ENCODE measurements at regions not wholly inside any gene's neighbourhood (a gene's known extent, or its start where the extent isn't known, plus 50 kb on each side); places are given as distances from the start of the nearest gene placed in this dataset.
"Not testable (repeated sequence)": the region's sequence is repeated elsewhere in the genome, so short reads cannot be mapped to it uniquely, and the experiment has no call there.

GRCh38 chr5:142522983-142523382 lies 162.9 kb downstream of the FGF1 start:
- H3K27me3 ChIP-seq (ENCODE audit: control insufficient read depth, insufficient read depth, low read length), result no peaks in the 10 kb centered on the region
- H3K4me3 ChIP-seq (ENCODE audit: low read depth, low read length), result no peak overlapping the region
- TF ChIP-seq, protein P1, sequence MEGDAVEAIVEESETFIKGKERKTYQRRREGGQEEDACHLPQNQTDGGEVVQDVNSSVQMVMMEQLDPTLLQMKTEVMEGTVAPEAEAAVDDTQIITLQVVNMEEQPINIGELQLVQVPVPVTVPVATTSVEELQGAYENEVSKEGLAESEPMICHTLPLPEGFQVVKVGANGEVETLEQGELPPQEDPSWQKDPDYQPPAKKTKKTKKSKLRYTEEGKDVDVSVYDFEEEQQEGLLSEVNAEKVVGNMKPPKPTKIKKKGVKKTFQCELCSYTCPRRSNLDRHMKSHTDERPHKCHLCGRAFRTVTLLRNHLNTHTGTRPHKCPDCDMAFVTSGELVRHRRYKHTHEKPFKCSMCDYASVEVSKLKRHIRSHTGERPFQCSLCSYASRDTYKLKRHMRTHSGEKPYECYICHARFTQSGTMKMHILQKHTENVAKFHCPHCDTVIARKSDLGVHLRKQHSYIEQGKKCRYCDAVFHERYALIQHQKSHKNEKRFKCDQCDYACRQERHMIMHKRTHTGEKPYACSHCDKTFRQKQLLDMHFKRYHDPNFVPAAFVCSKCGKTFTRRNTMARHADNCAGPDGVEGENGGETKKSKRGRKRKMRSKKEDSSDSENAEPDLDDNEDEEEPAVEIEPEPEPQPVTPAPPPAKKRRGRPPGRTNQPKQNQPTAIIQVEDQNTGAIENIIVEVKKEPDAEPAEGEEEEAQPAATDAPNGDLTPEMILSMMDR (IDR thresholded peaks at IDR 0.05; ENCODE audit: insufficient read depth, low read length, poor library complexity, severe bottlenecking), result no peak
- no peaks in the 10 kb centered on the region for H3K36me3 ChIP-seq (ENCODE audit: control insufficient read depth, insufficient read depth, low read length)
- no peak for DNase-seq (ENCODE audit: low read depth)

DNA sequence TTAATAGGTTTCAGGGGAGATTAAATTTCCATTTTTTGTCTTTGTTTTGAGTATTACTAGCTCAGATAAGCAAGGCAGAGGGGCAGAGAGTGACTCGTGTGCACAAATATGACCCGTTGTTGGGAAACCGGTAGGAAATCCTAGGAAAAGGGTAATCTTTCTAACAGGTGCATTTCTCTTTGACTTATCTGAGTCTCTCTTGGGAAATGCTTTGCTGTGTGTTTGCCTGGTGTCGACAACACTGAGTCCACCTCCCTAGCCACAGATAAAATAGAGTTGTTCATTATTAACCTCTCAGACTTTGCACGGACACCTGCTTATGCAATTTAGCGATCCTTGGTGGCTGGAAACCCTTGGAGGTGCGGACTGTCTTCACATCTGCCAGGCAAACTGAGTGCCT lies 164.2 kb downstream of the FGF1 start:
- Histone ChIP-seq H3K36me3 (ENCODE audit: control insufficient read depth, insufficient read depth, low read length) (no peaks in the 10 kb centered on the region), H3K27me3 (ENCODE audit: control insufficient read depth, insufficient read depth, low read length) (no peaks in the 10 kb centered on the region), H3K4me3 (ENCODE audit: low read depth, low read length) (no peak overlapping the region)
- DNase-seq (ENCODE audit: low read depth), result no peak
- TF ChIP-seq, protein P1 (IDR thresholded peaks at IDR 0.05; ENCODE audit: insufficient read depth, low read length, poor library complexity, severe bottlenecking), result no peak

DNA sequence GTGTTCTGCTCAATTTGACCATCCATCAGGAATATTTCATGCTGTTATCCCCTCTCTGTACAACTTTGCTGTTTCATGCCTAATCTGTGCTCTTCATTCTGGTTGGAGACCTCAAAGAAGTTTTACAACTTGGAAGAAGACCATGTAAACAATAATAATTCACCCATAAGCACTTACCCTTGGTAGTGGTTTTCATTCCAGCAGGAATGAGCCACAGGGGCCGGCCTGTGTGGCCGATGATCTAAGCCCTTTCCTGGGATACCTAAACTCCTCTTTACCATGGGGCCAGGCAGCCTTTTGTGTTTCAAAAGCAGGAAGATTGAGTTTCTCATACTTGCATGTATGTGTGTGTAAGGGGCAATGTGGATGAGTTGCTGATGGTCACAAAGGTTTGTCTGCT lies 165.0 kb downstream of the FGF1 start:
- TF ChIP-seq, protein P1 (IDR thresholded peaks at IDR 0.05; ENCODE audit: insufficient read depth, low read length, poor library complexity, severe bottlenecking), result no peak
- H3K27me3 ChIP-seq (ENCODE audit: control insufficient read depth, insufficient read depth, low read length), result no peaks in the 10 kb centered on the region
- no peak for DNase-seq (ENCODE audit: low read depth)
- no peaks in the 10 kb centered on the region for H3K36me3 ChIP-seq (ENCODE audit: control insufficient read depth, insufficient read depth, low read length)
- H3K4me3 ChIP-seq (ENCODE audit: low read depth, low read length), result no peak overlapping the region

GRCh38 chr5:142519913-142520312 lies 166.0 kb downstream of the FGF1 start:
- H3K4me3 ChIP-seq (ENCODE audit: low read depth, low read length); H3K27me3 ChIP-seq (ENCODE audit: control insufficient read depth, insufficient read depth, low read length); H3K36me3 ChIP-seq (ENCODE audit: control insufficient read depth, insufficient read depth, low read length); DNase-seq (ENCODE audit: low read depth): not testable (repeated sequence)

- DNase-seq (ENCODE audit: low read depth), result no peak
- TF ChIP-seq, protein P1 (IDR thresholded peaks at IDR 0.05; ENCODE audit: insufficient read depth, low read length, poor library complexity, severe bottlenecking), result no peak
Measured at GRCh38 chr5:142517840-142518239, 168.1 kb downstream of the FGF1 start.

GRCh38 chr5:142516732-142517131 lies 169.2 kb downstream of the FGF1 start:
- Histone ChIP-seq H3K27me3 (ENCODE audit: control insufficient read depth, insufficient read depth, low read length) (no peaks in the 10 kb centered on the region), H3K36me3 (ENCODE audit: control insufficient read depth, insufficient read depth, low read length) (no peaks in the 10 kb centered on the region), H3K4me3 (ENCODE audit: low read depth, low read length) (no peak overlapping the region)
- no peak for DNase-seq (ENCODE audit: low read depth)
- TF ChIP-seq, protein P1 (IDR thresholded peaks at IDR 0.05; ENCODE audit: insufficient read depth, low read length, poor library complexity, severe bottlenecking), result no peak

More at GRCh38 chr5:142517840-142518239, 168.1 kb downstream of the FGF1 start:
- H3K27me3 ChIP-seq (ENCODE audit: control insufficient read depth, insufficient read depth, low read length), result no peaks in the 10 kb centered on the region
- no peaks in the 10 kb centered on the region for H3K36me3 ChIP-seq (ENCODE audit: control insufficient read depth, insufficient read depth, low read length)
- no peak overlapping the region for H3K4me3 ChIP-seq (ENCODE audit: low read depth, low read length)

All from kidney epithelial cell (primary cell).